HG03442 (cell line): ENCODE measurements at regions not wholly inside any gene's neighbourhood (a gene's known extent, or its start where the extent isn't known, plus 50 kb on each side); places are given as distances from the start of the nearest gene placed in this dataset.

Experiments
- ATAC-seq: cut with Tn5 transposase; IDR thresholded peaks from one replicate; pipeline ENCODE4 v1.9.1; 2021; ENCODE audit warnings: mild to moderate bottlenecking, moderate library complexity; ENCODE audit not compliant: unreplicated experiment

- ATAC-seq: no peak
Observed at GRCh38 chr18:45413180-45413836, 202.0 kb upstream of the SLC14A2 start.

- ATAC-seq: no peak
Observed at GRCh38 chr18:45415614-45416013, 199.7 kb upstream of the SLC14A2 start.

GRCh38 chr18:45416168-45416567 is 199.1 kb upstream of the SLC14A2 start:
- ATAC-seq: no peak

- ATAC-seq: no peak
Observed at GRCh38 chr18:45417392-45417791, 197.9 kb upstream of the SLC14A2 start.

- ATAC-seq: no peak
Observed at GRCh38 chr18:45423659-45424058, 191.6 kb upstream of the SLC14A2 start.

GRCh38 chr18:45430041-45430440 is 185.2 kb upstream of the SLC14A2 start:
- ATAC-seq: no peak

GRCh38 chr18:45435810-45436209 is 179.5 kb upstream of the SLC14A2 start:
- no peak for ATAC-seq

GRCh38 chr18:45437366-45437765 is 177.9 kb upstream of the SLC14A2 start:
- ATAC-seq: no peak

GRCh38 chr18:45439851-45440645 is 175.2 kb upstream of the SLC14A2 start:
- no peak for ATAC-seq

- no peak for ATAC-seq
Observed at GRCh38 chr18:45441110-45441847, 174.0 kb upstream of the SLC14A2 start.

GRCh38 chr18:45444040-45444439 is 171.2 kb upstream of the SLC14A2 start:
- no peak for ATAC-seq

- ATAC-seq: no peak
Observed at GRCh38 chr18:45447355-45448265, 167.7 kb upstream of the SLC14A2 start.

GRCh38 chr18:45448871-45449270 is 166.4 kb upstream of the SLC14A2 start:
- ATAC-seq: no peak

- ATAC-seq: no peak
Observed at GRCh38 chr18:45449418-45450227, 165.7 kb upstream of the SLC14A2 start.

GRCh38 chr18:45456090-45457021 is 158.9 kb upstream of the SLC14A2 start:
- ATAC-seq: no peak

- no peak for ATAC-seq
Observed at GRCh38 chr18:45458033-45458432, 157.2 kb upstream of the SLC14A2 start.

- no peak for ATAC-seq
Observed at GRCh38 chr18:45462179-45462578, 153.1 kb upstream of the SLC14A2 start.

GRCh38 chr18:45463451-45463850 is 151.8 kb upstream of the SLC14A2 start:
- ATAC-seq: no peak

GRCh38 chr18:45464619-45465018 is 150.7 kb upstream of the SLC14A2 start:
- no peak for ATAC-seq
